ENCODE measurements at regions not wholly inside any gene's neighbourhood (a gene's known extent, or its start where the extent isn't known, plus 50 kb on each side); places are given as distances from the start of the nearest gene placed in this dataset.
A peak's percentile ranks its signal among the peaks of the same experiment; 100 is the strongest.

GRCh38 chr6:132167929-132168892 is 217.0 kb upstream of the CCN2 start:
- Mint-ChIP-seq H3K36me3 (no peaks in the 10 kb centered on the region), H3K27ac (no peak overlapping the region), H3K9me3 (no peaks in the 10 kb centered on the region)
- DNase-seq (ENCODE audit: low spot score in 2 of 2) (no peak), ATAC-seq (no peak)

- Mint-ChIP-seq H3K36me3 (no peaks in the 10 kb centered on the region), H3K27ac (no peak overlapping the region), H3K9me3 (no peaks in the 10 kb centered on the region)
- DNase-seq (ENCODE audit: low spot score in 2 of 2) (no peak), ATAC-seq (no peak)
These were observed 215.4 kb upstream of the CCN2 start for GRCh38 chr6:132166526-132167051.

- no peaks in the 10 kb centered on the region for H3K9me3 Mint-ChIP-seq
- no peaks in the 10 kb centered on the region for H3K36me3 Mint-ChIP-seq
- peak overlapping the region in 1 of 2 donors; percentile 47 for H3K27ac Mint-ChIP-seq
- ATAC-seq: no peak
- DNase-seq (ENCODE audit: low spot score in 2 of 2): no peak
These were observed 214.5 kb upstream of the CCN2 start for GRCh38 chr6:132165677-132166076.

GRCh38 chr6:132161283-132161682 is 210.1 kb upstream of the CCN2 start:
- H3K36me3 Mint-ChIP-seq: no peaks in the 10 kb centered on the region
- no peak overlapping the region for H3K27ac Mint-ChIP-seq
- ATAC-seq (no peak), DNase-seq (ENCODE audit: low spot score in 2 of 2) (no peak)
- no peaks in the 10 kb centered on the region for H3K9me3 Mint-ChIP-seq

- H3K27ac Mint-ChIP-seq: no peak overlapping the region
- H3K36me3 Mint-ChIP-seq: no peaks in the 10 kb centered on the region
- DNase-seq (ENCODE audit: low spot score in 2 of 2) (no peak), ATAC-seq (no peak)
- H3K9me3 Mint-ChIP-seq: peaks cover 0 to under 1% of the 10 kb centered on the region in 2 donors
These were observed 202.2 kb upstream of the CCN2 start for GRCh38 chr6:132153221-132153898.

GRCh38 chr6:132147530-132148011 is 196.4 kb upstream of the CCN2 start:
- Mint-ChIP-seq H3K27ac (no peak overlapping the region), H3K36me3 (no peaks in the 10 kb centered on the region), H3K9me3 (peaks cover 0 to 4% of the 10 kb centered on the region in 2 donors)
- DNase-seq (ENCODE audit: low spot score in 2 of 2) (no peak), ATAC-seq (no peak)

- ATAC-seq: no peak
These were observed 193.3 kb upstream of the CCN2 start for GRCh38 chr6:132144456-132144855.

GRCh38 chr6:132143258-132143657 is 192.1 kb upstream of the CCN2 start:
- Mint-ChIP-seq H3K9me3 (peaks cover 0 to 2% of the 10 kb centered on the region in 2 donors), H3K27ac (no peak overlapping the region), H3K36me3 (no peaks in the 10 kb centered on the region)
- DNase-seq (ENCODE audit: low spot score in 2 of 2): no peak
- no peak for ATAC-seq

More at GRCh38 chr6:132144456-132144855, 193.3 kb upstream of the CCN2 start:
- Mint-ChIP-seq H3K9me3 (peaks cover 0 to 4% of the 10 kb centered on the region in 2 donors), H3K27ac (no peak overlapping the region), H3K36me3 (no peaks in the 10 kb centered on the region)
- no peak for DNase-seq (ENCODE audit: low spot score in 2 of 2)

GRCh38 chr6:132142768-132143167 is 191.6 kb upstream of the CCN2 start:
- no peak for ATAC-seq
- Mint-ChIP-seq H3K36me3 (no peaks in the 10 kb centered on the region), H3K27ac (no peak overlapping the region), H3K9me3 (no peaks in the 10 kb centered on the region)
- DNase-seq (ENCODE audit: low spot score in 2 of 2): no peak

GRCh38 chr6:132142308-132142707 is 191.1 kb upstream of the CCN2 start:
- Mint-ChIP-seq H3K36me3 (no peaks in the 10 kb centered on the region), H3K27ac (no peak overlapping the region), H3K9me3 (no peaks in the 10 kb centered on the region)
- DNase-seq (ENCODE audit: low spot score in 2 of 2): no peak
- ATAC-seq: no peak

GRCh38 chr6:132140189-132140588 is 189.0 kb upstream of the CCN2 start:
- ATAC-seq (no peak), DNase-seq (ENCODE audit: low spot score in 2 of 2) (no peak)
- Mint-ChIP-seq H3K27ac (no peak overlapping the region), H3K9me3 (no peaks in the 10 kb centered on the region), H3K36me3 (no peaks in the 10 kb centered on the region)

- H3K27ac Mint-ChIP-seq: no peak overlapping the region
- ATAC-seq (no peak), DNase-seq (ENCODE audit: low spot score in 2 of 2) (no peak)
- H3K36me3 Mint-ChIP-seq: no peaks in the 10 kb centered on the region
- no peaks in the 10 kb centered on the region for H3K9me3 Mint-ChIP-seq
These were observed 188.4 kb upstream of the CCN2 start for GRCh38 chr6:132139611-132140010.

GRCh38 chr6:132136981-132137380 is 185.8 kb upstream of the CCN2 start:
- H3K9me3 Mint-ChIP-seq: no peaks in the 10 kb centered on the region
- DNase-seq (ENCODE audit: low spot score in 2 of 2): no peak
- no peaks in the 10 kb centered on the region for H3K36me3 Mint-ChIP-seq

GRCh38 chr6:132135409-132135808 is 184.2 kb upstream of the CCN2 start:
- ATAC-seq: no peak
- H3K9me3 Mint-ChIP-seq: no peaks in the 10 kb centered on the region
- no peaks in the 10 kb centered on the region for H3K36me3 Mint-ChIP-seq
- H3K27ac Mint-ChIP-seq: no peak overlapping the region
- DNase-seq (ENCODE audit: low spot score in 2 of 2): no peak

More at GRCh38 chr6:132136981-132137380, 185.8 kb upstream of the CCN2 start:
- no peak overlapping the region for H3K27ac Mint-ChIP-seq
- ATAC-seq: no peak

- Mint-ChIP-seq H3K36me3 (no peaks in the 10 kb centered on the region), H3K27ac (no peak overlapping the region), H3K9me3 (no peaks in the 10 kb centered on the region)
- ATAC-seq: no peak
- DNase-seq (ENCODE audit: low spot score in 2 of 2): no peak
These were observed 182.7 kb upstream of the CCN2 start for GRCh38 chr6:132133736-132134445.

- Mint-ChIP-seq H3K27ac (no peak overlapping the region), H3K36me3 (no peaks in the 10 kb centered on the region), H3K9me3 (no peaks in the 10 kb centered on the region)
- no peak for ATAC-seq
- DNase-seq (ENCODE audit: low spot score in 2 of 2): no peak
These were observed 181.9 kb upstream of the CCN2 start for GRCh38 chr6:132132924-132133639.
